ENCODE measurements at regions not wholly inside any gene's neighbourhood (a gene's known extent, or its start where the extent isn't known, plus 50 kb on each side); places are given as distances from the start of the nearest gene placed in this dataset.
"Not testable (repeated sequence)": the region's sequence is repeated elsewhere in the genome, so short reads cannot be mapped to it uniquely, and the experiment has no call there.

DNA sequence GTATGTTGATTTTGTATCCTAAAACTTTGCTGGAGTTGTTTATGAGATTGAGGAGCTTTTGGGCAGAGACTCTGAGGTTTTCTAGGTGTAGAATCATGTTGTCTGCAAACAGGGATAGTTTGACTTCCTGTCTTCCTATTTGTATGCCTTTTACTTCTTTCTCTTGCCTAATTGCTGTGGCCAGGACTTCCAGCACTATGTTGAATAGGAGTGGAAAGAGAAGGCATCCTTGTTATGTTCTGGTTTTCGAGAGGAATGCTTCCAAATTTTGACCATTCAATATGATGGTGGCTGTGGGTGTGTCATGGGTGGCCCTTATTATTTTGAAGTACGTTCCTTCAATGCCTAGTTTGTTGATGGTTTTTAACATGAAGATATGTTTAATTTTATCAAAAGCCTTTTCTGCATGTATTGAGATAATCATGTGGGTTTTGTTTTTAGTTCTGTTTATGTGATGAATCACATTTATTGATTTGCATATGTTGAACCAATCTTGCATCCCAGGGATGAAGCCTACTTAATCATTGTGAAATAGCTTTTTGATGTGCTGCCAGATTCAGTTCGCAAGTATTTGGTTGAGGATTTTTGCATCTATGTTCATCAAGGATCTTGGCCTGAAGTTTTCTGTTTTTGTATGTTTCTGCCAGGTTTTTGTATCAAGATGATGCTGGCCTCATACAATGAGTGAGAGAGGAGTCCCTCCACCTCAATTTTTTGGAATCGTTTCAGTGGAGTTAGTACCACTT, 188.1 kb downstream of the MINAR1 start:
- ATAC-seq (ENCODE audit: low read depth) (no peak), DNase-seq (ENCODE audit: low spot score) (no peak)
- Histone ChIP-seq H3K27me3 (ENCODE audit: insufficient read depth, poor library complexity, severe bottlenecking) (peaks cover 29% of the 10 kb centered on the region), H3K9me3 (ENCODE audit: severe bottlenecking) (no peaks in the 10 kb centered on the region), H3K4me1 (ENCODE audit: insufficient read depth, poor library complexity, severe bottlenecking) (no peaks in the 10 kb centered on the region), H3K27ac (ENCODE audit: poor library complexity, severe bottlenecking) (no peak overlapping the region), H3K4me3 (ENCODE audit: severe bottlenecking) (no peak overlapping the region), H3K36me3 (ENCODE audit: low read depth) (no peaks in the 10 kb centered on the region)
- TF ChIP-seq, protein P1, sequence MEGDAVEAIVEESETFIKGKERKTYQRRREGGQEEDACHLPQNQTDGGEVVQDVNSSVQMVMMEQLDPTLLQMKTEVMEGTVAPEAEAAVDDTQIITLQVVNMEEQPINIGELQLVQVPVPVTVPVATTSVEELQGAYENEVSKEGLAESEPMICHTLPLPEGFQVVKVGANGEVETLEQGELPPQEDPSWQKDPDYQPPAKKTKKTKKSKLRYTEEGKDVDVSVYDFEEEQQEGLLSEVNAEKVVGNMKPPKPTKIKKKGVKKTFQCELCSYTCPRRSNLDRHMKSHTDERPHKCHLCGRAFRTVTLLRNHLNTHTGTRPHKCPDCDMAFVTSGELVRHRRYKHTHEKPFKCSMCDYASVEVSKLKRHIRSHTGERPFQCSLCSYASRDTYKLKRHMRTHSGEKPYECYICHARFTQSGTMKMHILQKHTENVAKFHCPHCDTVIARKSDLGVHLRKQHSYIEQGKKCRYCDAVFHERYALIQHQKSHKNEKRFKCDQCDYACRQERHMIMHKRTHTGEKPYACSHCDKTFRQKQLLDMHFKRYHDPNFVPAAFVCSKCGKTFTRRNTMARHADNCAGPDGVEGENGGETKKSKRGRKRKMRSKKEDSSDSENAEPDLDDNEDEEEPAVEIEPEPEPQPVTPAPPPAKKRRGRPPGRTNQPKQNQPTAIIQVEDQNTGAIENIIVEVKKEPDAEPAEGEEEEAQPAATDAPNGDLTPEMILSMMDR (IDR thresholded peaks at IDR 0.05; ENCODE audit: poor library complexity, severe bottlenecking), result no peak

DNA sequence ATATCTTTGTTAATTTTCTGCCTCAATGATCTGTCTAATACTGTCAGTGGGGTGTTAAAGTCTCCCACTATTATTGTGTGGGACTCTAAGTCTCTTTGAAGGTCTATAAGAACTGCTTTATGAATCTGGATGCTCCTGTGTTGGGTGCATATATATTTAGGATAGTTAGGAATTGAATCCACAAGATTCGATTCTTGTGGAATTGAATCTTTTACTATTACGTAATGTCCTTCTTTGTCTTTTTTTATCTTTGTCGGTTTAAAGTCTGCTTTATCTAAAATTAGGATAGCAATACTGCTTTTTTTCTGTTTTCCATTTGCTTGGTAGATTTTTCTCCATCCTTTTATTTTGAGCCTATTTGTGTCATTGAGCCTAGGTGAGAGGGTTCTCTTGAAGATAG, 189.7 kb downstream of the MINAR1 start:
- not testable (repeated sequence) for H3K36me3 ChIP-seq (ENCODE audit: low read depth); H3K27ac ChIP-seq (ENCODE audit: poor library complexity, severe bottlenecking); ATAC-seq (ENCODE audit: low read depth); H3K4me3 ChIP-seq (ENCODE audit: severe bottlenecking); H3K9me3 ChIP-seq (ENCODE audit: severe bottlenecking); DNase-seq (ENCODE audit: low spot score); H3K4me1 ChIP-seq (ENCODE audit: insufficient read depth, poor library complexity, severe bottlenecking)
- H3K27me3 ChIP-seq (ENCODE audit: insufficient read depth, poor library complexity, severe bottlenecking), result peaks cover 31% of the 10 kb centered on the region

DNA sequence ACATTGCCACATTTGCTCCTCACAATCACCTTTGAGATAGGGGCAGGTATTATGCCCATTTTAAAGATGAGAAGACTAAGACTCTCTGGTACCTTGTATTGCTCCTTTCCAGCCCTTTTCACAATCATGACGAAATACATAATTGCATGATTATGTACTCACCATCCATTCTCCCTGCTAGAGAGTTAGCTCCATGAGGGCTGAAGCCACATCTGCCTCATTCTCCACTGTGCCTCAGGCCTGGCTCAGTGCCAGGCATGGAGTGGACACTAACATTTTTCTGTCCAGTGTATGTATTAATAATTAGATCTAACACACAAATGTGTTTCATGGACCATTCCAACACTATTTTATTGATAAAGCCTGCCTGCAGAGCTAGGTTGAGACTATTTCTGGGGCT, 191.4 kb downstream of the MINAR1 start:
- Histone ChIP-seq H3K27me3 (ENCODE audit: insufficient read depth, poor library complexity, severe bottlenecking) (peaks cover 36% of the 10 kb centered on the region), H3K36me3 (ENCODE audit: low read depth) (no peaks in the 10 kb centered on the region), H3K4me1 (ENCODE audit: insufficient read depth, poor library complexity, severe bottlenecking) (no peaks in the 10 kb centered on the region), H3K9me3 (ENCODE audit: severe bottlenecking) (no peaks in the 10 kb centered on the region), H3K4me3 (ENCODE audit: severe bottlenecking) (no peak overlapping the region), H3K27ac (ENCODE audit: poor library complexity, severe bottlenecking) (no peak overlapping the region)
- TF ChIP-seq, protein P1 (IDR thresholded peaks at IDR 0.05; ENCODE audit: poor library complexity, severe bottlenecking), result no peak
- DNase-seq (ENCODE audit: low spot score) (no peak), ATAC-seq (ENCODE audit: low read depth) (no peak)

DNA sequence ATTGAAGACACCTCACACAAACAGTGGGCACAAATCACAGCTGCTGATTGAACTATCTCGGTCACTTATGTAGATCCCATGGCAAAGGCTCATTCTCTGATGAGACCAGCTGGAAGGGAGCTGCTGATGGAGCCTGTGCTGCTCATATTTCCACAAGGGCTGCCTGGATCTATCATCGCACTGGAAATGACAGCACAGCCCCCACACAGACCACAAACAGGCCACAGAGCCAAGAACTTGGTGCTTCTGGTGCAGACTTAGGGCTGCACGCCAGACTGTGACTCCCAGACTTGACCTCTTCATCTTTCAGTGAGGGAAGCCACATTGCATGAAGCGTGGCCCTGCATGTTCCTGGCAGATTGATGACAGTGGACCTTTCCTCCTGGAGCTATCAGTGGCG, 197.6 kb downstream of the MINAR1 start:
- no peak for ATAC-seq (ENCODE audit: low read depth)
- DNase-seq (ENCODE audit: low spot score), result no peak
- H3K4me3 ChIP-seq (ENCODE audit: severe bottlenecking), result no peak overlapping the region

DNA sequence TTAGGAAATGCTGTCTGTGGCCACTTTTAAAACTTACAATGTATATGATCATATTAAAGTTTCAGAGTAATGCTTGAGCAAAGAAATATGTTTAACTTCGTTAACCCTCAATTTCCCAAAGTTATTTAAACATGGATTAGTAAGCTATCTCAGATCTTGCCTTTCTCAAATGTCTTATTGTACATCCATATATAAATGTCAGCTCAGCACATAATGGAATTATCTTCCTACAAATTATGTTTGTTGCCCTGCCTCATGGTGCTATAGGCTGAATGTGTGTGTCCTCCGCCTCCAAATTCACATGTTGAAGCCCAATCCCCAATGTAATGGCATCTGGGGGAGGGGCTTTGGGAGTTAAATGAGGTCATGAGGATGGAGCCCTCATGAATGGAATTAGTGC, 200.3 kb downstream of the MINAR1 start:
- no peak for DNase-seq (ENCODE audit: low spot score)
- H3K27me3 ChIP-seq (ENCODE audit: insufficient read depth, poor library complexity, severe bottlenecking), result peaks cover 17% of the 10 kb centered on the region
- no peaks in the 10 kb centered on the region for H3K4me1 ChIP-seq (ENCODE audit: insufficient read depth, poor library complexity, severe bottlenecking)
- H3K4me3 ChIP-seq (ENCODE audit: severe bottlenecking), result no peak overlapping the region
- H3K9me3 ChIP-seq (ENCODE audit: severe bottlenecking), result peaks cover 6% of the 10 kb centered on the region
- no peak for ATAC-seq (ENCODE audit: low read depth)
- TF ChIP-seq, protein P1 (IDR thresholded peaks at IDR 0.05; ENCODE audit: poor library complexity, severe bottlenecking), result no peak
- no peak overlapping the region for H3K27ac ChIP-seq (ENCODE audit: poor library complexity, severe bottlenecking)
- no peaks in the 10 kb centered on the region for H3K36me3 ChIP-seq (ENCODE audit: low read depth)

More for the DNA sequence above, 197.6 kb downstream of the MINAR1 start:
- Histone ChIP-seq H3K36me3 (ENCODE audit: low read depth) (no peaks in the 10 kb centered on the region), H3K27ac (ENCODE audit: poor library complexity, severe bottlenecking) (no peak overlapping the region), H3K4me1 (ENCODE audit: insufficient read depth, poor library complexity, severe bottlenecking) (no peaks in the 10 kb centered on the region), H3K27me3 (ENCODE audit: insufficient read depth, poor library complexity, severe bottlenecking) (peaks cover 31% of the 10 kb centered on the region), H3K9me3 (ENCODE audit: severe bottlenecking) (peaks cover 6% of the 10 kb centered on the region)
- TF ChIP-seq, protein P1 (IDR thresholded peaks at IDR 0.05; ENCODE audit: poor library complexity, severe bottlenecking), result no peak
